ENCODE measurements at regions not wholly inside any gene's neighbourhood (a gene's known extent, or its start where the extent isn't known, plus 50 kb on each side); places are given as distances from the start of the nearest gene placed in this dataset.

- Histone ChIP-seq H3K4me1 (ENCODE audit: control insufficient read depth, insufficient read depth, low read length) (no peaks in the 10 kb centered on the region), H3K36me3 (ENCODE audit: control insufficient read depth, insufficient read depth, low read length) (no peaks in the 10 kb centered on the region), H3K4me3 (ENCODE audit: low read length) (no peak overlapping the region), H3K9me3 (ENCODE audit: control insufficient read depth, insufficient read depth, low read length) (no peaks in the 10 kb centered on the region), H3K27me3 (ENCODE audit: control insufficient read depth, insufficient read depth, low read length) (no peaks in the 10 kb centered on the region), H3K27ac (ENCODE audit: low read length) (no peak overlapping the region)
- DNase-seq (ENCODE audit: low read depth, low spot score) = no peak
- WGBS (ENCODE audit: insufficient coverage, insufficient read length) = no CpG with 5 or more reads among the region's 1 CpG
Observed at GRCh38 chr10:4758256-4758655, 67.8 kb upstream of the AKR1E2 start.

- Histone ChIP-seq H3K9me3 (ENCODE audit: control insufficient read depth, insufficient read depth, low read length) (no peaks in the 10 kb centered on the region), H3K27me3 (ENCODE audit: control insufficient read depth, insufficient read depth, low read length) (no peaks in the 10 kb centered on the region), H3K4me1 (ENCODE audit: control insufficient read depth, insufficient read depth, low read length) (no peaks in the 10 kb centered on the region), H3K36me3 (ENCODE audit: control insufficient read depth, insufficient read depth, low read length) (no peaks in the 10 kb centered on the region), H3K27ac (ENCODE audit: low read length) (no peak overlapping the region), H3K4me3 (ENCODE audit: low read length) (no peak overlapping the region)
- no CpG with 5 or more reads among the region's 10 CpGs for WGBS (ENCODE audit: insufficient coverage, insufficient read length)
- no peak for DNase-seq (ENCODE audit: low read depth, low spot score)
Observed at GRCh38 chr10:4755286-4755989, 70.6 kb upstream of the AKR1E2 start.

GRCh38 chr10:4754143-4754542 is 71.9 kb upstream of the AKR1E2 start:
- H3K27me3 ChIP-seq (ENCODE audit: control insufficient read depth, insufficient read depth, low read length) = no peaks in the 10 kb centered on the region
- no peak for DNase-seq (ENCODE audit: low read depth, low spot score)
- no peaks in the 10 kb centered on the region for H3K4me1 ChIP-seq (ENCODE audit: control insufficient read depth, insufficient read depth, low read length)
- no CpG with 5 or more reads among the region's 8 CpGs for WGBS (ENCODE audit: insufficient coverage, insufficient read length)
- H3K36me3 ChIP-seq (ENCODE audit: control insufficient read depth, insufficient read depth, low read length) = no peaks in the 10 kb centered on the region
- H3K9me3 ChIP-seq (ENCODE audit: control insufficient read depth, insufficient read depth, low read length) = no peaks in the 10 kb centered on the region
- no peak overlapping the region for H3K27ac ChIP-seq (ENCODE audit: low read length)
- H3K4me3 ChIP-seq (ENCODE audit: low read length) = no peak overlapping the region

GRCh38 chr10:4751211-4751610 is 74.8 kb upstream of the AKR1E2 start:
- DNase-seq (ENCODE audit: low read depth, low spot score) = no peak
- WGBS (ENCODE audit: insufficient coverage, insufficient read length) = no CpG with 5 or more reads among the region's 2 CpGs
- Histone ChIP-seq H3K9me3 (ENCODE audit: control insufficient read depth, insufficient read depth, low read length) (no peaks in the 10 kb centered on the region), H3K27ac (ENCODE audit: low read length) (no peak overlapping the region), H3K4me1 (ENCODE audit: control insufficient read depth, insufficient read depth, low read length) (no peaks in the 10 kb centered on the region), H3K4me3 (ENCODE audit: low read length) (no peak overlapping the region), H3K27me3 (ENCODE audit: control insufficient read depth, insufficient read depth, low read length) (no peaks in the 10 kb centered on the region), H3K36me3 (ENCODE audit: control insufficient read depth, insufficient read depth, low read length) (no peaks in the 10 kb centered on the region)

- Histone ChIP-seq H3K4me3 (ENCODE audit: low read length) (no peak overlapping the region), H3K9me3 (ENCODE audit: control insufficient read depth, insufficient read depth, low read length) (no peaks in the 10 kb centered on the region), H3K27me3 (ENCODE audit: control insufficient read depth, insufficient read depth, low read length) (no peaks in the 10 kb centered on the region), H3K4me1 (ENCODE audit: control insufficient read depth, insufficient read depth, low read length) (no peaks in the 10 kb centered on the region), H3K36me3 (ENCODE audit: control insufficient read depth, insufficient read depth, low read length) (no peaks in the 10 kb centered on the region), H3K27ac (ENCODE audit: low read length) (no peak overlapping the region)
- DNase-seq (ENCODE audit: low read depth, low spot score) = no peak
- no CpG with 5 or more reads among the region's 4 CpGs for WGBS (ENCODE audit: insufficient coverage, insufficient read length)
Observed at GRCh38 chr10:4749271-4749574, 76.8 kb upstream of the AKR1E2 start.

- Histone ChIP-seq H3K9me3 (ENCODE audit: control insufficient read depth, insufficient read depth, low read length) (no peaks in the 10 kb centered on the region), H3K4me1 (ENCODE audit: control insufficient read depth, insufficient read depth, low read length) (no peaks in the 10 kb centered on the region), H3K36me3 (ENCODE audit: control insufficient read depth, insufficient read depth, low read length) (no peaks in the 10 kb centered on the region), H3K27me3 (ENCODE audit: control insufficient read depth, insufficient read depth, low read length) (no peaks in the 10 kb centered on the region), H3K27ac (ENCODE audit: low read length) (no peak overlapping the region), H3K4me3 (ENCODE audit: low read length) (no peak overlapping the region)
- WGBS (ENCODE audit: insufficient coverage, insufficient read length) = no CpG with 5 or more reads among the region's 4 CpGs
- no peak for DNase-seq (ENCODE audit: low read depth, low spot score)
Observed at GRCh38 chr10:4748491-4749270, 77.3 kb upstream of the AKR1E2 start.

- no peak for DNase-seq (ENCODE audit: low read depth, low spot score)
- Histone ChIP-seq H3K27me3 (ENCODE audit: control insufficient read depth, insufficient read depth, low read length) (no peaks in the 10 kb centered on the region), H3K9me3 (ENCODE audit: control insufficient read depth, insufficient read depth, low read length) (no peaks in the 10 kb centered on the region), H3K4me3 (ENCODE audit: low read length) (no peak overlapping the region), H3K4me1 (ENCODE audit: control insufficient read depth, insufficient read depth, low read length) (no peaks in the 10 kb centered on the region), H3K27ac (ENCODE audit: low read length) (no peak overlapping the region), H3K36me3 (ENCODE audit: control insufficient read depth, insufficient read depth, low read length) (no peaks in the 10 kb centered on the region)
- no CpG with 5 or more reads among the region's 2 CpGs for WGBS (ENCODE audit: insufficient coverage, insufficient read length)
Observed at GRCh38 chr10:4742217-4742616, 83.8 kb upstream of the AKR1E2 start.

- DNase-seq (ENCODE audit: low read depth, low spot score) = no peak
- H3K27me3 ChIP-seq (ENCODE audit: control insufficient read depth, insufficient read depth, low read length) = no peaks in the 10 kb centered on the region
- WGBS (ENCODE audit: insufficient coverage, insufficient read length) = no CpG with 5 or more reads among the region's 2 CpGs
- H3K9me3 ChIP-seq (ENCODE audit: control insufficient read depth, insufficient read depth, low read length) = no peaks in the 10 kb centered on the region
- H3K36me3 ChIP-seq (ENCODE audit: control insufficient read depth, insufficient read depth, low read length) = no peaks in the 10 kb centered on the region
- no peak overlapping the region for H3K27ac ChIP-seq (ENCODE audit: low read length)
- no peaks in the 10 kb centered on the region for H3K4me1 ChIP-seq (ENCODE audit: control insufficient read depth, insufficient read depth, low read length)
- H3K4me3 ChIP-seq (ENCODE audit: low read length) = no peak overlapping the region
Observed at GRCh38 chr10:4740471-4740870, 85.5 kb upstream of the AKR1E2 start.

- no peaks in the 10 kb centered on the region for H3K27me3 ChIP-seq (ENCODE audit: control insufficient read depth, insufficient read depth, low read length)
- no peaks in the 10 kb centered on the region for H3K36me3 ChIP-seq (ENCODE audit: control insufficient read depth, insufficient read depth, low read length)
- H3K27ac ChIP-seq (ENCODE audit: low read length) = no peak overlapping the region
- no peak for DNase-seq (ENCODE audit: low read depth, low spot score)
- WGBS (ENCODE audit: insufficient coverage, insufficient read length) = no CpG with 5 or more reads among the region's 5 CpGs
- H3K4me3 ChIP-seq (ENCODE audit: low read length) = no peak overlapping the region
- H3K4me1 ChIP-seq (ENCODE audit: control insufficient read depth, insufficient read depth, low read length) = no peaks in the 10 kb centered on the region
- H3K9me3 ChIP-seq (ENCODE audit: control insufficient read depth, insufficient read depth, low read length) = no peaks in the 10 kb centered on the region
Observed at GRCh38 chr10:4736608-4737007, 89.4 kb upstream of the AKR1E2 start.

GRCh38 chr10:4736183-4736582 is 89.8 kb upstream of the AKR1E2 start:
- no CpG with 5 or more reads among the region's 7 CpGs for WGBS (ENCODE audit: insufficient coverage, insufficient read length)
- no peak for DNase-seq (ENCODE audit: low read depth, low spot score)
- no peaks in the 10 kb centered on the region for H3K9me3 ChIP-seq (ENCODE audit: control insufficient read depth, insufficient read depth, low read length)
- no peaks in the 10 kb centered on the region for H3K4me1 ChIP-seq (ENCODE audit: control insufficient read depth, insufficient read depth, low read length)
- H3K27me3 ChIP-seq (ENCODE audit: control insufficient read depth, insufficient read depth, low read length) = no peaks in the 10 kb centered on the region
- H3K27ac ChIP-seq (ENCODE audit: low read length) = no peak overlapping the region
- H3K4me3 ChIP-seq (ENCODE audit: low read length) = no peak overlapping the region
- no peaks in the 10 kb centered on the region for H3K36me3 ChIP-seq (ENCODE audit: control insufficient read depth, insufficient read depth, low read length)

- DNase-seq (ENCODE audit: low read depth, low spot score) = no peak
- no peaks in the 10 kb centered on the region for H3K9me3 ChIP-seq (ENCODE audit: control insufficient read depth, insufficient read depth, low read length)
- H3K36me3 ChIP-seq (ENCODE audit: control insufficient read depth, insufficient read depth, low read length) = no peaks in the 10 kb centered on the region
- H3K27me3 ChIP-seq (ENCODE audit: control insufficient read depth, insufficient read depth, low read length) = no peaks in the 10 kb centered on the region
- no peaks in the 10 kb centered on the region for H3K4me1 ChIP-seq (ENCODE audit: control insufficient read depth, insufficient read depth, low read length)
- H3K27ac ChIP-seq (ENCODE audit: low read length) = no peak overlapping the region
- H3K4me3 ChIP-seq (ENCODE audit: low read length) = no peak overlapping the region
- WGBS (ENCODE audit: insufficient coverage, insufficient read length) = no CpG with 5 or more reads among the region's 3 CpGs
Observed at GRCh38 chr10:4733843-4734224, 92.2 kb upstream of the AKR1E2 start.
